ENCODE measurements at regions not wholly inside any gene's neighbourhood (a gene's known extent, or its start where the extent isn't known, plus 50 kb on each side); places are given as distances from the start of the nearest gene placed in this dataset.

- TF ChIP-seq MAX (CRISPR knock-in tag; IDR thresholded peaks at IDR 0.05): no peak
- no peak for TF ChIP-seq KHSRP (IDR thresholded peaks at IDR 0.05)
- TF ChIP-seq ZBTB40 (IDR thresholded peaks at IDR 0.05): no peak
- no peak for TF ChIP-seq ZBTB40 (CRISPR knock-in tag; IDR thresholded peaks at IDR 0.05)
- no peak for TF ChIP-seq ZZZ3 (IDR thresholded peaks at IDR 0.05)
- TF ChIP-seq, protein P1, sequence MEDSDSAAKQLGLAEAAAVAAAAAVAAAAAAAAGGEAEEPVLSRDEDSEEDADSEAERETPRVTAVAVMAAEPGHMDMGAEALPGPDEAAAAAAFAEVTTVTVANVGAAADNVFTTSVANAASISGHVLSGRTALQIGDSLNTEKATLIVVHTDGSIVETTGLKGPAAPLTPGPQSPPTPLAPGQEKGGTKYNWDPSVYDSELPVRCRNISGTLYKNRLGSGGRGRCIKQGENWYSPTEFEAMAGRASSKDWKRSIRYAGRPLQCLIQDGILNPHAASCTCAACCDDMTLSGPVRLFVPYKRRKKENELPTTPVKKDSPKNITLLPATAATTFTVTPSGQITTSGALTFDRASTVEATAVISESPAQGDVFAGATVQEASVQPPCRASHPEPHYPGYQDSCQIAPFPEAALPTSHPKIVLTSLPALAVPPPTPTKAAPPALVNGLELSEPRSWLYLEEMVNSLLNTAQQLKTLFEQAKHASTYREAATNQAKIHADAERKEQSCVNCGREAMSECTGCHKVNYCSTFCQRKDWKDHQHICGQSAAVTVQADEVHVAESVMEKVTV (CRISPR knock-in tag; IDR thresholded peaks at IDR 0.05): no peak
- TF ChIP-seq, protein P2, sequence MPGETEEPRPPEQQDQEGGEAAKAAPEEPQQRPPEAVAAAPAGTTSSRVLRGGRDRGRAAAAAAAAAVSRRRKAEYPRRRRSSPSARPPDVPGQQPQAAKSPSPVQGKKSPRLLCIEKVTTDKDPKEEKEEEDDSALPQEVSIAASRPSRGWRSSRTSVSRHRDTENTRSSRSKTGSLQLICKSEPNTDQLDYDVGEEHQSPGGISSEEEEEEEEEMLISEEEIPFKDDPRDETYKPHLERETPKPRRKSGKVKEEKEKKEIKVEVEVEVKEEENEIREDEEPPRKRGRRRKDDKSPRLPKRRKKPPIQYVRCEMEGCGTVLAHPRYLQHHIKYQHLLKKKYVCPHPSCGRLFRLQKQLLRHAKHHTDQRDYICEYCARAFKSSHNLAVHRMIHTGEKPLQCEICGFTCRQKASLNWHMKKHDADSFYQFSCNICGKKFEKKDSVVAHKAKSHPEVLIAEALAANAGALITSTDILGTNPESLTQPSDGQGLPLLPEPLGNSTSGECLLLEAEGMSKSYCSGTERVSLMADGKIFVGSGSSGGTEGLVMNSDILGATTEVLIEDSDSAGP (CRISPR knock-in tag; IDR thresholded peaks at IDR 0.05): no peak
- no peak for TF ChIP-seq CBX5 (IDR thresholded peaks at IDR 0.05; ENCODE audit: borderline replicate concordance, low read depth)
- TF ChIP-seq, protein P3, sequence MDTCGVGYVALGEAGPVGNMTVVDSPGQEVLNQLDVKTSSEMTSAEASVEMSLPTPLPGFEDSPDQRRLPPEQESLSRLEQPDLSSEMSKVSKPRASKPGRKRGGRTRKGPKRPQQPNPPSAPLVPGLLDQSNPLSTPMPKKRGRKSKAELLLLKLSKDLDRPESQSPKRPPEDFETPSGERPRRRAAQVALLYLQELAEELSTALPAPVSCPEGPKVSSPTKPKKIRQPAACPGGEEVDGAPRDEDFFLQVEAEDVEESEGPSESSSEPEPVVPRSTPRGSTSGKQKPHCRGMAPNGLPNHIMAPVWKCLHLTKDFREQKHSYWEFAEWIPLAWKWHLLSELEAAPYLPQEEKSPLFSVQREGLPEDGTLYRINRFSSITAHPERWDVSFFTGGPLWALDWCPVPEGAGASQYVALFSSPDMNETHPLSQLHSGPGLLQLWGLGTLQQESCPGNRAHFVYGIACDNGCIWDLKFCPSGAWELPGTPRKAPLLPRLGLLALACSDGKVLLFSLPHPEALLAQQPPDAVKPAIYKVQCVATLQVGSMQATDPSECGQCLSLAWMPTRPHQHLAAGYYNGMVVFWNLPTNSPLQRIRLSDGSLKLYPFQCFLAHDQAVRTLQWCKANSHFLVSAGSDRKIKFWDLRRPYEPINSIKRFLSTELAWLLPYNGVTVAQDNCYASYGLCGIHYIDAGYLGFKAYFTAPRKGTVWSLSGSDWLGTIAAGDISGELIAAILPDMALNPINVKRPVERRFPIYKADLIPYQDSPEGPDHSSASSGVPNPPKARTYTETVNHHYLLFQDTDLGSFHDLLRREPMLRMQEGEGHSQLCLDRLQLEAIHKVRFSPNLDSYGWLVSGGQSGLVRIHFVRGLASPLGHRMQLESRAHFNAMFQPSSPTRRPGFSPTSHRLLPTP (IDR thresholded peaks at IDR 0.05; ENCODE audit: borderline replicate concordance, extremely low read depth, insufficient read length): no peak
- TF ChIP-seq ZNF121 (CRISPR knock-in tag; conservative IDR thresholded peaks at IDR 0.05): no peak
Observed at GRCh38 chr2:122135021-122135937, 379.8 kb downstream of the TSN start (continued).
